SK-N-SH (cell line): ENCODE measurements at regions not wholly inside any gene's neighbourhood (a gene's known extent, or its start where the extent isn't known, plus 50 kb on each side); places are given as distances from the start of the nearest gene placed in this dataset.
A peak's percentile ranks its signal among the peaks of the same experiment; 100 is the strongest.

Experiments used
- CTCF ChIA-PET: fragments of 300-600, 350-600 bp; formaldehyde crosslinking; extraction: SDS; loops from one replicate; lab custom pipeline; 2021; lab: Yijun Ruan, JAX
- POLR2A ChIA-PET: fragments of 350-600 bp; sonication (Branson Sonifier 250); formaldehyde crosslinking; extraction: SDS; loops from one replicate; lab custom pipeline; 2020; ENCODE audit warnings: antibody characterized with exemption, inconsistent platforms; lab: Yijun Ruan, JAX
- DNase-seq: peaks from one replicate; pipeline ENCODE4 v3.0.0; 2012
- H2AFZ ChIP-seq: fragments of 200-600 bp; sonication (generic); 2 replicates; pipeline ENCODE4 v1.8.1; 2016; ENCODE audit warnings: antibody characterized with exemption, mild to moderate bottlenecking, low read depth
- H3F3A ChIP-seq: fragments of 200-600 bp; sonication (generic); replicated peaks from 2 replicates; pipeline ENCODE3; 2016; ENCODE audit warnings: antibody characterized with exemption, mild to moderate bottlenecking; ENCODE audit not compliant: insufficient read depth
- H3K27ac ChIP-seq, 2 experiments: fragments of 200-500 bp in 1 of 2; fragments of 200-600 bp in 1 of 2; sonication (Bioruptor generic) in 1 of 2; sonication (generic), shearing (Covaris generic) in 1 of 2; 2 replicates each; pipeline versions ENCODE4 v1.5.1 to v1.6.1; 2014 to 2016; ENCODE audit warnings: low read depth in 2 of 2, inconsistent platforms in 1 of 2, low read length in 1 of 2, mild to moderate bottlenecking in 1 of 2, mixed read lengths in 1 of 2
- H3K27me3 ChIP-seq: fragments of 200-600 bp; sonication (generic), shearing (Covaris generic); 2 replicates; pipeline ENCODE4 v1.6.1; 2016; ENCODE audit warnings: mixed run types; ENCODE audit not compliant: insufficient read depth
- H3K36me3 ChIP-seq, 2 experiments: fragments of 200-500 bp in 1 of 2; fragments of 200-600 bp in 1 of 2; sonication (Bioruptor generic) in 1 of 2; sonication (generic) in 1 of 2; replicated peaks in 1 of 2; 2 replicates each; pipeline versions ENCODE3 to v1.5.1; 2014 to 2016; ENCODE audit warnings: low read length in 1 of 2, mild to moderate bottlenecking in 1 of 2; ENCODE audit not compliant: insufficient read depth in 2 of 2, control insufficient read depth in 1 of 2
- H3K4me1 ChIP-seq, 2 experiments: fragments of 200-500 bp in 1 of 2; fragments of 200-600 bp in 1 of 2; sonication (Bioruptor generic) in 1 of 2; sonication (generic), shearing (Covaris generic) in 1 of 2; 2 replicates each; pipeline versions ENCODE4 v1.5.1 to v1.6.1; 2014 to 2016; ENCODE audit warnings: low read depth in 1 of 2, low read length in 1 of 2, mixed run types in 1 of 2; ENCODE audit not compliant: insufficient read depth in 2 of 2, control insufficient read depth in 1 of 2
- H3K4me2 ChIP-seq: fragments of 200-600 bp; sonication (generic), shearing (Covaris generic); 2 replicates; pipeline ENCODE4 v1.6.1; 2017; ENCODE audit warnings: mixed run types
- H3K4me3 ChIP-seq, 2 experiments: fragments of 200-500 bp in 1 of 2; fragments of 200-600 bp in 1 of 2; sonication (Bioruptor generic) in 1 of 2; sonication (generic), shearing (Covaris generic) in 1 of 2; 2 replicates each; pipeline versions ENCODE4 v1.5.1 to v1.8.1; 2014 to 2016; ENCODE audit warnings: low read depth in 2 of 2, inconsistent platforms in 1 of 2, low read length in 1 of 2, mild to moderate bottlenecking in 1 of 2, mixed read lengths in 1 of 2, moderate library complexity in 1 of 2
- H3K79me2 ChIP-seq: fragments of 200-600 bp; sonication (generic); 2 replicates; pipeline ENCODE4 v1.8.1; 2017; ENCODE audit warnings: mild to moderate bottlenecking; ENCODE audit not compliant: insufficient read depth
- H3K9ac ChIP-seq: fragments of 200-600 bp; sonication (generic); 2 replicates; pipeline ENCODE4 v1.6.1; 2017; ENCODE audit warnings: mixed run types
- H3K9me2 ChIP-seq: fragments of 200-600 bp; sonication (generic); 2 replicates; pipeline ENCODE4 v1.6.1; 2017; ENCODE audit warnings: mixed run types
- H3K9me3 ChIP-seq: fragments of 200-600 bp; sonication (generic); 2 replicates; pipeline ENCODE4 v1.6.1; 2017; ENCODE audit warnings: mixed run types, mild to moderate bottlenecking, moderate library complexity
- H4K20me1 ChIP-seq: fragments of 200-600 bp; sonication (generic); 2 replicates; pipeline ENCODE4 v1.6.1; 2017; ENCODE audit warnings: mild to moderate bottlenecking, mixed run types; ENCODE audit not compliant: insufficient read depth
- EP300 ChIP-seq, 2 experiments: IDR thresholded peaks; 2 replicates each; pipeline versions ENCODE4 v1.4.0 to v1.6.1; 2012; ENCODE audit warnings: borderline replicate concordance in 1 of 2, low read depth in 1 of 2, low read length in 1 of 2
- FOXM1 ChIP-seq: IDR thresholded peaks from 2 replicates; pipeline ENCODE4 v1.4.0; 2012; ENCODE audit warnings: low read depth, mild to moderate bottlenecking
- NFIC ChIP-seq: IDR thresholded peaks from 2 replicates; pipeline ENCODE4 v1.4.0; 2012; ENCODE audit warnings: borderline replicate concordance
- RAD21 ChIP-seq: IDR thresholded peaks from 2 replicates; pipeline ENCODE4 v1.6.1; 2012; ENCODE audit warnings: mild to moderate bottlenecking, low read length
- RXRA ChIP-seq: IDR thresholded peaks from 2 replicates; pipeline ENCODE4 v1.4.0; 2012; ENCODE audit warnings: low read depth, mild to moderate bottlenecking, borderline replicate concordance
- SMC3 ChIP-seq: IDR thresholded peaks from 2 replicates; pipeline ENCODE4 v1.6.1; 2012; ENCODE audit warnings: low read depth, low read length, improper control_type of control experiment
- YY1 ChIP-seq: IDR thresholded peaks from 2 replicates; pipeline ENCODE4 v1.4.0; 2012; ENCODE audit warnings: low read depth, mild to moderate bottlenecking
- WGBS: methylation state at CpG from one replicate; pipeline ENCODE4 v1.1.6; 2017; ENCODE audit warnings: low lambda C conversion rate; 5-methylcytosine and 5-hydroxymethylcytosine counted together
- TF ChIP-seq, protein P1 (sequence below): fragments of 200-600 bp; sonication (generic); IDR thresholded peaks from 2 replicates; pipeline ENCODE4 v1.6.1; 2017; ENCODE audit warnings: antibody characterized with exemption, mild to moderate bottlenecking, moderate library complexity

DNA sequence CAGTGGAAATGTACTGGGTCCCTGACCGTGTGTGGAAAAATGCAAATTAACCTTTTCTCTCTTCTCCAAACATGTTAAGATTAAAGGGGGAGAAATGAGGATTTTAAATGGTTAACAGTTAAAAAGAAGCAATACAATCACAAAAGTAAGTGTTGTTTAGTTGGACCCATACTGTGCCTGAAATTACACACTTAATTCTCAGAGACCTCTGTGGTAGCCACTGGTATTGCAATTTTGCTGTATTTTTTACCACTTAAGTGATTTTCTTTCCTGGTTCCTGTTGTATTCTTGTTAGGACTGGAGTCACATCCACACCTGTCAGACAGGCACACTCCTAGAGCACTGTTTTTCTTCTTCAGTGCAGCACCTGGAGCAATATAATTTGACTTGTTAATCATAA lies 179.6 kb upstream of the PDGFD start:
- no peaks in the 10 kb centered on the region for H3K27me3 ChIP-seq
- H4K20me1 ChIP-seq, result no peaks in the 10 kb centered on the region
- no peak overlapping the region for H3K27ac ChIP-seq
- H3F3A ChIP-seq, result no peaks in the 10 kb centered on the region
- CTCF ChIA-PET, result interaction anchor here (1.0 kb wide), 1 partner anchor 15 kb away, joined by 4 read pairs; no protein-coding TSS in a partner anchor
- no peaks in the 10 kb centered on the region for H3K36me3 ChIP-seq
- H3K9me2 ChIP-seq, result no peaks in the 10 kb centered on the region
- WGBS, result 82% methylated on average over 1 of the region's 1 CpG
- H3K4me2 ChIP-seq, result no peak overlapping the region
- H3K79me2 ChIP-seq, result no peaks in the 10 kb centered on the region
- no peak overlapping the region for H3K9ac ChIP-seq
- H3K4me3 ChIP-seq, result no peak overlapping the region
- TF ChIP-seq YY1 (no peak), RXRA (no peak), RAD21 (no peak), SMC3 (no peak), EP300 (IDR thresholded peaks at IDR 0.05; ENCODE audit: borderline replicate concordance in 1 of 2, low read depth in 1 of 2, low read length in 1 of 2) (no peak), NFIC (no peak), FOXM1 (no peak)
- TF ChIP-seq, protein P1, sequence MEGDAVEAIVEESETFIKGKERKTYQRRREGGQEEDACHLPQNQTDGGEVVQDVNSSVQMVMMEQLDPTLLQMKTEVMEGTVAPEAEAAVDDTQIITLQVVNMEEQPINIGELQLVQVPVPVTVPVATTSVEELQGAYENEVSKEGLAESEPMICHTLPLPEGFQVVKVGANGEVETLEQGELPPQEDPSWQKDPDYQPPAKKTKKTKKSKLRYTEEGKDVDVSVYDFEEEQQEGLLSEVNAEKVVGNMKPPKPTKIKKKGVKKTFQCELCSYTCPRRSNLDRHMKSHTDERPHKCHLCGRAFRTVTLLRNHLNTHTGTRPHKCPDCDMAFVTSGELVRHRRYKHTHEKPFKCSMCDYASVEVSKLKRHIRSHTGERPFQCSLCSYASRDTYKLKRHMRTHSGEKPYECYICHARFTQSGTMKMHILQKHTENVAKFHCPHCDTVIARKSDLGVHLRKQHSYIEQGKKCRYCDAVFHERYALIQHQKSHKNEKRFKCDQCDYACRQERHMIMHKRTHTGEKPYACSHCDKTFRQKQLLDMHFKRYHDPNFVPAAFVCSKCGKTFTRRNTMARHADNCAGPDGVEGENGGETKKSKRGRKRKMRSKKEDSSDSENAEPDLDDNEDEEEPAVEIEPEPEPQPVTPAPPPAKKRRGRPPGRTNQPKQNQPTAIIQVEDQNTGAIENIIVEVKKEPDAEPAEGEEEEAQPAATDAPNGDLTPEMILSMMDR, result peak; percentile 43
- TF ChIP-seq, all 33 proteins: peak for 1
- no peak for DNase-seq
- Histone ChIP-seq H2AFZ (no peak overlapping the region), H3K9me3 (no peaks in the 10 kb centered on the region), H3K4me1 (no peaks in the 10 kb centered on the region)
- POLR2A ChIA-PET, result no interaction called here

DNA sequence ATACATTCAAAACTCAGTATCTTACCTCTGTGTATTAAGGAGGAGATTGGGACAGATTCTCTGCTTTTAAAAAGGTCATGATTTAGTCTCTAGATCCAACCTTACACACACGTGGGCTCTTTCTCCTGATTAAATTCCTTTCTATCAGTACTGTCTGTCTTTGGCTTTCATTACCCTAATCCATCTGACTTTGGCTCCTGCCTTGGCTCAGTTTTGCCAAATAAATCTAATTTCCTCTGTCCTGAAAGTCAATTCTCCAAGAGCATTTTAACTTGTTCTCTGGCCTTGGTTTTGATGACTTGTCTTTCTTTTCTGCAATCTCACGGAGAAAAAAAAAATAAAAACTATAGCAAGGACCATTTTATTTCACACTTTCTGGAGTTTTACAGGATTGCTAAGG lies 176.6 kb upstream of the PDGFD start:
- Histone ChIP-seq H3K79me2 (no peaks in the 10 kb centered on the region), H3K4me3 (no peak overlapping the region), H4K20me1 (no peaks in the 10 kb centered on the region), H3K9me2 (no peaks in the 10 kb centered on the region), H3K4me2 (no peak overlapping the region), H3K9me3 (no peaks in the 10 kb centered on the region), H3K9ac (no peak overlapping the region), H3K27ac (no peak overlapping the region), H3K4me1 (peaks cover 0 to 6% of the 10 kb centered on the region in 2 experiments; a peak in 1 of 4 replicates), H3K36me3 (no peaks in the 10 kb centered on the region), H3F3A (no peaks in the 10 kb centered on the region), H3K27me3 (no peaks in the 10 kb centered on the region), H2AFZ (no peak overlapping the region)
- DNase-seq, result no peak
- POLR2A ChIA-PET, result no interaction called here
- TF ChIP-seq, protein P1, result no peak
- TF ChIP-seq FOXM1, result no peak
- 39% methylated on average over 2 of the region's 2 CpGs for WGBS
- CTCF ChIA-PET, result no interaction called here
